CD8-positive, alpha-beta memory T cell (primary cell): ENCODE measurements at regions not wholly inside any gene's neighbourhood (a gene's known extent, or its start where the extent isn't known, plus 50 kb on each side); places are given as distances from the start of the nearest gene placed in this dataset.

ENCODE experiments used
- CTCF ChIA-PET: fragments of 350-600 bp; sonication (Branson Sonifier 250); formaldehyde crosslinking; loops from one replicate; lab custom pipeline; 2021; ENCODE audit warnings: antibody characterized with exemption; lab: Charles Lee
- POLR2A ChIA-PET: fragments of 350-600 bp; sonication (Branson Sonifier 250); formaldehyde crosslinking; loops from one replicate; lab custom pipeline; 2021; ENCODE audit warnings: antibody characterized with exemption; lab: Charles Lee
- DNase-seq, 5 donors: peaks; one replicate each; pipeline versions ENCODE4 v3.0.0 to v3.0.0-alpha.2; 2020 to 2022; ENCODE audit warnings: mixed read lengths in 1 of 5
- H3K27ac ChIP-seq: one replicate; pipeline ENCODE4 v1.7.0; 2013; ENCODE audit warnings: low read depth, mild to moderate bottlenecking, low read length, moderate library complexity
- H3K27me3 ChIP-seq: 2 replicates; pipeline ENCODE4 v1.7.0; 2013; ENCODE audit warnings: low read length, mild to moderate bottlenecking; ENCODE audit not compliant: insufficient read depth, poor library complexity, severe bottlenecking
- H3K36me3 ChIP-seq: 2 replicates; pipeline ENCODE4 v1.7.0; 2013; ENCODE audit warnings: mild to moderate bottlenecking, low read length, moderate library complexity; ENCODE audit not compliant: insufficient read depth
- H3K4me1 ChIP-seq: 2 replicates; pipeline ENCODE4 v1.7.0; 2013; ENCODE audit warnings: mild to moderate bottlenecking, low read length, moderate library complexity; ENCODE audit not compliant: insufficient read depth
- H3K4me3 ChIP-seq: 2 replicates; pipeline ENCODE4 v1.7.0; 2013; ENCODE audit warnings: mild to moderate bottlenecking, low read length
- H3K9me3 ChIP-seq: 2 replicates; pipeline ENCODE4 v1.7.0; 2013; ENCODE audit warnings: mild to moderate bottlenecking, low read length
- H3K27ac Mint-ChIP-seq, 8 donors: one replicate each; pipeline ENCODE4 v1.8.0; 2020 to 2021; ENCODE audit warnings: mixed read lengths in 8 of 8, mild to moderate bottlenecking in 6 of 8, inconsistent platforms in 3 of 8, moderate library complexity in 3 of 8
- H3K27me3 Mint-ChIP-seq, 2 donors: one replicate each; pipeline ENCODE4 v1.8.0; 2020 to 2021; ENCODE audit warnings: mixed read lengths in 2 of 2, mild to moderate bottlenecking in 1 of 2, moderate library complexity in 1 of 2
- H3K36me3 Mint-ChIP-seq, 3 donors: one replicate each; pipeline ENCODE4 v1.8.0; 2020 to 2021; ENCODE audit warnings: mixed read lengths in 3 of 3, inconsistent platforms in 1 of 3, mild to moderate bottlenecking in 1 of 3
- H3K4me1 Mint-ChIP-seq, 3 donors: one replicate each; pipeline ENCODE4 v1.8.0; 2020 to 2021; ENCODE audit warnings: mixed read lengths in 3 of 3, inconsistent platforms in 1 of 3, mild to moderate bottlenecking in 1 of 3
- H3K4me3 Mint-ChIP-seq, 7 donors: one replicate each; pipeline ENCODE4 v1.8.0; 2020 to 2021; ENCODE audit warnings: mixed read lengths in 7 of 7, mild to moderate bottlenecking in 6 of 7, moderate library complexity in 4 of 7, inconsistent platforms in 2 of 7
- H3K9me3 Mint-ChIP-seq, 5 donors: one replicate each; pipeline ENCODE4 v1.8.0; 2020 to 2022; ENCODE audit warnings: mixed read lengths in 5 of 5, mild to moderate bottlenecking in 3 of 5, moderate library complexity in 2 of 5, inconsistent platforms in 1 of 5

DNA sequence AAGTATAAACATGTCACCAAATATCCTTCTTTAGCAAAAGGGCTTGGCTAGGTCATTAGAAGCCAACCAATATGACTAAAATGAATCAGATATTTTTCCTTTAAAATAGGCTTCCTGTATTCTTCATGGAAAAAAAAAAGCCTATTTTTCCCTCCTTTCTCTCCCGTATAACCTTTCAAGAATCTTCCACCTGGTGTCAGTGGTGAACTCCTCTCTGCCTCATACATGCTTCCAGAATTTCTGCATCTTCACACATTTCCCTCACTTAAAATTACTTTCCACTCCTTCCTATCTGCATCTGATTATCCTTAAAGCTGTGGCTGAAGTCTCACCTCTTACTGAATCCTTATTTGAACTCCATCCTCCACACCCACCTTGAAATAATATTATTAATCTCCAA is 116.9 kb upstream of the FANCL start:
- Histone ChIP-seq H3K36me3 (no peaks in the 10 kb centered on the region), H3K4me3 (no peak overlapping the region), H3K9me3 (no peaks in the 10 kb centered on the region), H3K4me1 (no peaks in the 10 kb centered on the region), H3K27me3 (no peaks in the 10 kb centered on the region), H3K27ac (no peak overlapping the region)
- H3K36me3 Mint-ChIP-seq: no peaks in the 10 kb centered on the region
- H3K4me1 Mint-ChIP-seq: no peaks in the 10 kb centered on the region
- H3K27me3 Mint-ChIP-seq: peaks cover 0 to 9% of the 10 kb centered on the region in 2 donors
- DNase-seq: no peak
- ChIA-PET POLR2A (no interaction called here), CTCF (no interaction called here)
- H3K27ac Mint-ChIP-seq: no peak overlapping the region
- no peaks in the 10 kb centered on the region for H3K9me3 Mint-ChIP-seq
- no peak overlapping the region for H3K4me3 Mint-ChIP-seq

DNA sequence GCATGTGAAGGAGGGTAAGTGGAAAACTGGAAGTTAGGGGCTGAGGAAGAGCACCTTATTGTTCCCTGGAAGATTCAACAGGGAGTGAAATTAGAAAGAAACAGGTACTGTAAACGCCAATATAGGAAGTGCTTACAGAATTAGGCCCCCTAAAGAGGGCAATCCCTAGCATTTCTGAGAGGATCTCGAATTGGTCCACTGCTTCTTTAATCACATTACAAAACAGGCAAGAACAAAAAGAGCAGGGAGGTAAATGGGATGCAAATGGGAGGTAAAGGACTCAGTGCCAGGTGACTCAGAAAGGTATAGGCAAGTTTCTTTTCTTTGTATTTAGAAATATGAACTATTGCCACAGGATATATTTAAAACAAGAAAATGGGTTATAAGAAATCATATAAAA is 116.4 kb upstream of the FANCL start:
- H3K9me3 Mint-ChIP-seq: no peaks in the 10 kb centered on the region
- Histone ChIP-seq H3K27ac (no peak overlapping the region), H3K4me1 (no peaks in the 10 kb centered on the region), H3K9me3 (no peaks in the 10 kb centered on the region), H3K4me3 (no peak overlapping the region), H3K27me3 (no peaks in the 10 kb centered on the region), H3K36me3 (no peaks in the 10 kb centered on the region)
- peaks cover 0 to 4% of the 10 kb centered on the region in 2 donors for H3K27me3 Mint-ChIP-seq
- ChIA-PET POLR2A (no interaction called here), CTCF (no interaction called here)
- no peak overlapping the region for H3K4me3 Mint-ChIP-seq
- H3K4me1 Mint-ChIP-seq: no peaks in the 10 kb centered on the region
- no peak overlapping the region for H3K27ac Mint-ChIP-seq
- H3K36me3 Mint-ChIP-seq: no peaks in the 10 kb centered on the region
- DNase-seq: no peak

DNA sequence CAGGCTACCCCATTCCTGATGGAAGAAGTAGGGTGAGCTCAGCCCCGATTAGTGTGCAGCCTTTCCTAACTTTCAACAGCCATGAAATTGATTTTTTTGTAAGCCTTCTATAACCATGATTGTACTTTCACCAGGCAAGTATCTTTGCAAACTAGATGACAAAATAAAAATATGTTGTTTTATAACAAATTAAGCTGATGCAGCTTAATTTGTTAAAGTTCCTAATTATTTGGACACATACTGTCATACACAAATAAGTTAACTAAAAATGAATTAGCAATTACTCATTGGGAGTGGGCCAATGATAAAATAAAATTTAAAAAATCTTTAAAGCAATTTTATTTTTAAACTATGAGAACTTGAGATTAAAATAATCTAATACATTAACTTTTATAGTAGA is 113.1 kb upstream of the FANCL start:
- Mint-ChIP-seq H3K27me3 (no peaks in the 10 kb centered on the region), H3K36me3 (no peaks in the 10 kb centered on the region), H3K4me3 (no peak overlapping the region), H3K27ac (no peak overlapping the region), H3K4me1 (peaks cover 1 to 6% (median 5%) of the 10 kb centered on the region in 3 donors), H3K9me3 (peaks cover 0 to 1% (median 0%) of the 10 kb centered on the region in 5 donors)
- H3K27ac ChIP-seq: no peak overlapping the region
- ChIA-PET CTCF (no interaction called here), POLR2A (no interaction called here)
- no peak overlapping the region for H3K4me3 ChIP-seq
- DNase-seq: no peak
- no peaks in the 10 kb centered on the region for H3K36me3 ChIP-seq
- no peaks in the 10 kb centered on the region for H3K4me1 ChIP-seq
- H3K27me3 ChIP-seq: no peaks in the 10 kb centered on the region
- no peaks in the 10 kb centered on the region for H3K9me3 ChIP-seq

DNA sequence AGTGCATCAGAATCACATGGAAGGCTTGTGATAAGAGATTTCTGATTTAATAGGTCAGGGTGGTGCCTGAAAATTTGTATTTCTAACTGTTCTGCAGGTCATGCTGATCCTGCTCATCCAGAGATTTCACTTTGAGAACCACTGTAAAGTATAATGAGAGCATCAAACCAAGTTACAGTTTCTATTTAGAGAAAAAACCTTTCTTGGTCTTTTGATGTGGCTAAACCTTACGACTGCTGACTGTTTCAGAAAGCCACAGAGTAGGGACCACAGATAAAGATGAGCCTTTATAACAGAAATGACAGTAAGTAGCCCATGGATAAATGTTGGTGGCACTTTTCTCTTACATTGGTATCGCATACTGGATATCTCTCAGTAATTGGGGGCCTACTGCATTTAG is 109.4 kb upstream of the FANCL start:
- H3K27me3 Mint-ChIP-seq: no peaks in the 10 kb centered on the region
- Histone ChIP-seq H3K27ac (no peak overlapping the region), H3K36me3 (no peaks in the 10 kb centered on the region), H3K4me3 (no peak overlapping the region), H3K27me3 (no peaks in the 10 kb centered on the region), H3K4me1 (no peaks in the 10 kb centered on the region), H3K9me3 (no peaks in the 10 kb centered on the region)
- H3K4me3 Mint-ChIP-seq: no peak overlapping the region
- no peak for DNase-seq
- H3K27ac Mint-ChIP-seq: no peak overlapping the region
- no peaks in the 10 kb centered on the region for H3K36me3 Mint-ChIP-seq
- H3K9me3 Mint-ChIP-seq: peaks cover 0 to 4% (median 0%) of the 10 kb centered on the region in 5 donors
- H3K4me1 Mint-ChIP-seq: peaks cover 1 to 6% (median 5%) of the 10 kb centered on the region in 3 donors
- CTCF ChIA-PET: no interaction called here
- POLR2A ChIA-PET: no interaction called here

DNA sequence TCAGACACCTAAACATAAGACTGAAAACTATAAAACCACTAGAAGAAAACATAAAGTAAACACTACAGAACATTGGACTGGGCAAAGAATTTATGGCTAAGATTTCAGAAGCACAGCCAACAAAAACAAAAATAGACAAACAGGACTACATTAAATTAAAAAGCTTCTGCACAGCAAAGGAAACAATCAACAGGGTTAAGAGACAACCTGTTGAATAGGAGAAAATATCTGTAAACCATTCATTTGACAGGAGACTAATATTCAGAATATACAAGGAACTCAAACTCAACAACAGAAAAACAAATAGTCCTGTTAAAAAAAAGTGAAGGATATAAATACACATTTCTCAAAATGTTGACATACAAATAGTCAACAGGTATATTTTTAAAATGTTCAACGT is 106.7 kb upstream of the FANCL start:
- no peak for DNase-seq
- H3K4me1 ChIP-seq: no peaks in the 10 kb centered on the region
- H3K36me3 Mint-ChIP-seq: no peaks in the 10 kb centered on the region
- H3K9me3 Mint-ChIP-seq: peaks cover 3 to 5% (median 5%) of the 10 kb centered on the region in 5 donors
- peaks cover 0 to 7% of the 10 kb centered on the region in 2 donors for H3K27me3 Mint-ChIP-seq
- H3K4me3 ChIP-seq: no peak overlapping the region
- CTCF ChIA-PET: no interaction called here
- no peak overlapping the region for H3K27ac Mint-ChIP-seq
- POLR2A ChIA-PET: no interaction called here
- H3K36me3 ChIP-seq: no peaks in the 10 kb centered on the region
- no peak overlapping the region for H3K4me3 Mint-ChIP-seq
- no peaks in the 10 kb centered on the region for H3K27me3 ChIP-seq
- peaks cover 1 to 6% (median 5%) of the 10 kb centered on the region in 3 donors for H3K4me1 Mint-ChIP-seq
- H3K27ac ChIP-seq: no peak overlapping the region
- H3K9me3 ChIP-seq: no peaks in the 10 kb centered on the region

DNA sequence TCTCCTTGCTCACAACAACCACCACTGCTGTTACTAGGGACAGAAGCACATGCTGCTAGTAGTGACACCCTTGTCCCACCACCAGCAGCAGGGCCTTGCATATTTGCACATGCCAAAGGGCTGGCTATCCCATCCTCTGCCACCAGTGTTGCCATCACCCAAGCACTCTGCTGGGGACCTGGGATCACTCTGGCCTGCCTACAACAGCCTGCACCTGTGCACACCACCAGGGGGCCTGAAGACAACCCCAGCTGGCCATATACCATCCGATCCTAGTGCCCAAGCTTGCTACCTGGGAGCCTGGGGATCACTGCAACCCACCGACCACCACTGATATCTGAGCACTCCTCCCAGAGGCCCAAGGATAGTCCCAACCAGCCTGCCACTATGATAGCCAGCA is 99.9 kb upstream of the FANCL start:
- no peaks in the 10 kb centered on the region for H3K36me3 ChIP-seq
- no peak overlapping the region for H3K4me3 Mint-ChIP-seq
- H3K27ac Mint-ChIP-seq: peak overlapping the region in 1 of 8 donors; percentile 85
- CTCF ChIA-PET: no interaction called here
- H3K4me1 Mint-ChIP-seq: no peaks in the 10 kb centered on the region
- H3K36me3 Mint-ChIP-seq: no peaks in the 10 kb centered on the region
- no peaks in the 10 kb centered on the region for H3K9me3 ChIP-seq
- no peak for DNase-seq
- H3K27me3 ChIP-seq: no peaks in the 10 kb centered on the region
- no peak overlapping the region for H3K4me3 ChIP-seq
- POLR2A ChIA-PET: no interaction called here
- H3K9me3 Mint-ChIP-seq: peaks cover 12 to 20% (median 16%) of the 10 kb centered on the region in 5 donors
- H3K27me3 Mint-ChIP-seq: peaks cover 1 to 26% of the 10 kb centered on the region in 2 donors
- H3K4me1 ChIP-seq: no peaks in the 10 kb centered on the region
- H3K27ac ChIP-seq: no peak overlapping the region

DNA sequence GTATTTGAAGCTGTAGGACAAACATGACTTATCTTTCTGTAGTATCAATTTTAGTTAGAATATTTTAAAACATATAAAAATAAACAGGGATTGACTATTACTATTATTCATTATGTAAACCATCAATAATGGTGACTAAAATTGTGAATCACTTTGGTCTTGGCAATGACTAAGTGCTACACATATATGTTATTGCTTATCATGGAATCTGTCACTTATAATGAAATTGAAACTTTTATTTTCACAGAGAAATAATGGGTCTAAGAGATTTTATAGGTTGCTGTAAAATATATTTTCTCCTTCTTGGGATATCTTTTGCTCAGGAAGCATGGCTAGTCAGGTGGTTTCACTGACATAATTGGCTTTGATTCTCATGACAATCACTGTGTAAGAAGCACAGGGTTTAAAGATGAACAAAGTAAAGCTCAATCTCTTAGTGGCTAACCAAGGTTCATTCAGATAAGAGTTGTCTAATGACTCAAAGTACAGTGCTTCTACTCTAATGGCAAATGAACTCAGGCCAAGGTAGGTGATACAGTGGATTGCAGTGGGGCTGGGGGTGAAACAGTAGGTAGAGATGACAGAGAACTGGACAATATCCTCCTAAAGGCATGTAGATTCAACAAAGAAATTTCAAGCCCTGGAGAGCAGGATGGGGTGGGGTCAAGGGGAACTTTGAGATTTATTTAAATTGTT is 98.6 kb upstream of the FANCL start:
- H3K4me1 ChIP-seq: no peaks in the 10 kb centered on the region
- no peaks in the 10 kb centered on the region for H3K36me3 ChIP-seq
- no peak overlapping the region for H3K27ac Mint-ChIP-seq
- DNase-seq: no peak
- no peak overlapping the region for H3K4me3 Mint-ChIP-seq
- H3K27me3 Mint-ChIP-seq: peaks cover 1 to 26% of the 10 kb centered on the region in 2 donors
- ChIA-PET CTCF (no interaction called here), POLR2A (no interaction called here)
- no peak overlapping the region for H3K4me3 ChIP-seq
- no peaks in the 10 kb centered on the region for H3K9me3 ChIP-seq
- peaks cover 12 to 20% (median 16%) of the 10 kb centered on the region in 5 donors for H3K9me3 Mint-ChIP-seq
- no peak overlapping the region for H3K27ac ChIP-seq
- no peaks in the 10 kb centered on the region for H3K27me3 ChIP-seq
- no peaks in the 10 kb centered on the region for H3K36me3 Mint-ChIP-seq
- no peaks in the 10 kb centered on the region for H3K4me1 Mint-ChIP-seq

DNA sequence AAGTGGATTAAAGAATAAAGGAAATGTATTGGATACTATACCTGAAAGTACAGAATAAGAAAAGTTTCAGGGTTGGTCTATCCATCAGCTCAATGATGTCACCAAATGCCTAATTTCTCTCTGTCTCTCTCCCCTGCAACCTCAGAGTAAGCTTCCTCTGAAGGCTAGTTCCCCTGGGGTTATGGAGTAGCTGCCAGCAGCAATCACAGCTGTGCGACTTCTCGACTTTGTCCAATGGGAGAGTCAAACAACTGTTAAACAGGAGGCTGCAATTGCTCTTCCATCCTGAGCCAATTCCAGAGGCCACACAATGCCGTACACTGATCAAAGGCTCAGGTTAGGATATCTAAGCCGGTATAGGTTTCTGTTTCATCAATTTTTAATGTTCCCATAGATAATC is 95.3 kb upstream of the FANCL start:
- no peaks in the 10 kb centered on the region for H3K4me1 ChIP-seq
- H3K27ac Mint-ChIP-seq: no peak overlapping the region
- H3K36me3 Mint-ChIP-seq: no peaks in the 10 kb centered on the region
- no peak overlapping the region for H3K4me3 Mint-ChIP-seq
- H3K9me3 ChIP-seq: no peaks in the 10 kb centered on the region
- H3K27ac ChIP-seq: no peak overlapping the region
- no peak for DNase-seq
- no peaks in the 10 kb centered on the region for H3K36me3 ChIP-seq
- H3K9me3 Mint-ChIP-seq: peaks cover 0 to 5% (median under 1%) of the 10 kb centered on the region in 5 donors
- CTCF ChIA-PET: no interaction called here
- H3K27me3 ChIP-seq: no peaks in the 10 kb centered on the region
- peaks cover 0 to 12% of the 10 kb centered on the region in 2 donors for H3K27me3 Mint-ChIP-seq
- POLR2A ChIA-PET: no interaction called here
- H3K4me1 Mint-ChIP-seq: peaks cover 0 to 4% (median 2%) of the 10 kb centered on the region in 3 donors
- no peak overlapping the region for H3K4me3 ChIP-seq
